ENCODE measurements at regions not wholly inside any gene's neighbourhood (a gene's known extent, or its start where the extent isn't known, plus 50 kb on each side); places are given as distances from the start of the nearest gene placed in this dataset.

DNA sequence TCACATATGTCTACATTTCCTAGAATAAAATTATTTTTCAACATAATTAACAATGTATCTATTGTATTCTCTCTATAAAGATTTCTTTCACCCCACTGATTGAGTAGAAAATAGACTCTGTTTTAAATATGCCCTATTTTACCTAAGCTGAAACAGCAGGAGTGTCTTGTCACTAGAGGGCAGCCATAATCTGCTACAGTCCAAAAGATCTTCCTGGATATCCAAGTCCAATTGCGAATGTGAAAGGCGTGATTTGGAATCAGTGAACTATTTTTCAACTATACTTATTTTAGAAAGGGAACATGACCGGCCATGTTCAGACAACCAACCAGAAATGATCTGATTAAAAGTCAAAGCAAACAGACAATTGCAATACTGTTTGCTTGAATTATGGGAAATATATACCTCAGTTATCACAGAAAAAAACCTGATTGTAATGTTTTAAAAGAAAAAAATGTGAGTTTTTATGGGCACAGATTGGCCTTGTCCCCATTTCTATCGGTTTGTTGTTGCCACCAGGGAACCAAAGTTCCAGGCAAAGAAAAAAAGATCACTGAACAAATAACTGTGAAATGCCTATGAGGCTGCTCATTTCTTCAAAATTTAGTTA, 1211.0 kb upstream of the ADGRL4 start:
- no peak for TF ChIP-seq POLR2A (IDR thresholded peaks at IDR 0.05; ENCODE audit: low read depth, low read length)
- FAIRE-seq = peak; percentile 83
- DNase-seq (ENCODE audit: insufficient read length, low spot score) = peak; percentile 1

DNA sequence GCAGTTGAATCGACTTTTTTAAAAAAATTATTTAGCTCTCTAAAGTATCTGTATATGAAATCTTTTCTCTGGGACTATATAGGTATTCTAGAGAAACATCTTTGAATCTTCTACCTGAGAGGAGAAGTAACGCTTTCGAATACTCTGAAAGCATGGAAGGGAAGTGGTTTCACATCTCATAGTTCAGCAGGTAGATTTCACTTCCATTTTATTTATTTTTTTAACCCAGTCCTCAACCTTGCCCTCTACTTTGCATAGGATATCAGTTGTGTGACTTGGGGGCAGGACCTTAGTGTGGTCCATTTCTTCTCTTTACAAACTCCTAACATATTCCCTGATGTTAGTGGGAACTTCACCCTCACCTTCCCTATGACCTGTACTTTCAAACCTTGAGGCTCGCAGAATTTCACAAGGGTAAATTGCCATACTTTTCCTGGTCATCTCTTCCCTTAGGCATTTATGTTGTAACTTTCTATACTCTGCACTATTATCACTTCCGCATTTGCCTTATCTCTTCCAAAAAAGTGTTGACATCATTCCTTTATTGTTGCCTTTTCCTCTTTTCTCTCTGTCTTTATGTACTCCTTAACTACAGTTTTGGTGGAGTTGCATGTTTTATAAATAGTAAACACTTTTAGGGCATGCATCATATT, 1208.5 kb upstream of the ADGRL4 start:
- no peak for TF ChIP-seq POLR2A (IDR thresholded peaks at IDR 0.05; ENCODE audit: low read depth, low read length)
- DNase-seq (ENCODE audit: insufficient read length, low spot score) = no peak
- FAIRE-seq = peak; percentile 30

DNA sequence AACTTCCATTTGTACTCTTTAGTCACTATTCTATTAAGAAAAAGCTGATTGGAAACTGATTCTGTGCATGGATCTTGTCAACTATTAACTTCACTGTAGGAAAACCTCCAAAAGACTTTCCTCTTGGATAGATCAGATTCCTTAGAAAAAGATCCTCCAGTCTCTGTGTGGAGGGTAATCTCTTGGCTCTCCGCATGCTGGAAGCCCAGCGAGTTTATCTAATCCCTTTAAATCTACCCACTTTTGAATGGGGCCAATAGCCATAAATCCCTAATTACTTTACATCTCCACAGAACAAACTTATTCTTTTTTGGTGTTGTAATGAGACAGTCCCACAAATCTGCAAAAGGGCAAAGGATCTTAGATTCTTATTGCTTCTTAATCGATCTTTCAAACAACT, 1206.4 kb upstream of the ADGRL4 start:
- FAIRE-seq = no peak
- DNase-seq (ENCODE audit: insufficient read length, low spot score) = no peak
- TF ChIP-seq POLR2A (IDR thresholded peaks at IDR 0.05; ENCODE audit: low read depth, low read length) = no peak

- DNase-seq (ENCODE audit: insufficient read length, low spot score) (no peak), FAIRE-seq (no peak)
- TF ChIP-seq POLR2A (IDR thresholded peaks at IDR 0.05; ENCODE audit: low read depth, low read length) = no peak
These were observed 1205.3 kb upstream of the ADGRL4 start for GRCh38 chr1:80211691-80212380.

DNA sequence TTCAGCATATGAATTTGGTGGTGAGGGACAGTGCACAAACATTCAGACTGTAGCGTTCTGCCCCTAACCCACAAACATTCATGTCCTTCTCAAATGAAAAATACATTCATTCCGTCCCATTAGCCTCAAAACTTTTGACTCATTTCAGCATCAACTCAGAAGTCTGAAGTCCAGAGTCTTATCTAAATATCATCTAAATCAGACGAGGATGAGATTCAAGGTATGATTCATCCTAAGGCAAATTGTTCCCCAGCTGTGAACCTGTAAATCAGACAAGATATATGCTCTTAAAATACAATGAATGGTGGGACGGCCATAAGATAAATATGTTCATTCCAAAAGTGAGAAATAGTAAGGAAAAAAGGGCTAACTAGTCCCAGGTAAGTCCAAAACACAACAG, 1195.6 kb upstream of the ADGRL4 start:
- DNase-seq (ENCODE audit: insufficient read length, low spot score) (no peak), FAIRE-seq (no peak)
- TF ChIP-seq POLR2A (IDR thresholded peaks at IDR 0.05; ENCODE audit: low read depth, low read length) = no peak

DNA sequence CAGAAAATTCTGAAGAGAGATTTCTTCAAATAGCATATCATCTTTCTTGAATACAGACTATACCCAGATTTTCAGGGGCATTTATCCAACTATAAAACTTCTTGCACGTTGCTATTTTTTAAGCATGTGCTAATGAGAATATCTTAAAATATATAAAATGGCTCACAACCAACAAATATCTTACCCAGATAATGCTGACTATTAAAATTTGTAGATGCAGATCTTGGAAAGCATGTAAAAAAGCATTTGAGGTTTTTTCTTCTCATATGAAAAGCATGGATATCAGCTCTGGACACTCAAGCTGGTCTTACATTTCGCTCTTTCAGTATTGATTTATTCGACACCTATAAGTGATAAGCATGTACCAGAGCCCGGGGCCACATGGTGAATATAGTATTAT, 1187.7 kb upstream of the ADGRL4 start:
- TF ChIP-seq POLR2A (IDR thresholded peaks at IDR 0.05; ENCODE audit: low read depth, low read length) = no peak
- FAIRE-seq (no peak), DNase-seq (ENCODE audit: insufficient read length, low spot score) (no peak)

GRCh38 chr1:80181418-80181817, 1174.9 kb upstream of the ADGRL4 start:
- no peak for TF ChIP-seq POLR2A (IDR thresholded peaks at IDR 0.05; ENCODE audit: low read depth, low read length)
- no peak for DNase-seq (ENCODE audit: insufficient read length, low spot score)
- FAIRE-seq = no peak

- no peak for DNase-seq (ENCODE audit: insufficient read length, low spot score)
- no peak for TF ChIP-seq POLR2A (IDR thresholded peaks at IDR 0.05; ENCODE audit: low read depth, low read length)
- no peak for FAIRE-seq
These were observed 1165.1 kb upstream of the ADGRL4 start for GRCh38 chr1:80171631-80172030.

DNA sequence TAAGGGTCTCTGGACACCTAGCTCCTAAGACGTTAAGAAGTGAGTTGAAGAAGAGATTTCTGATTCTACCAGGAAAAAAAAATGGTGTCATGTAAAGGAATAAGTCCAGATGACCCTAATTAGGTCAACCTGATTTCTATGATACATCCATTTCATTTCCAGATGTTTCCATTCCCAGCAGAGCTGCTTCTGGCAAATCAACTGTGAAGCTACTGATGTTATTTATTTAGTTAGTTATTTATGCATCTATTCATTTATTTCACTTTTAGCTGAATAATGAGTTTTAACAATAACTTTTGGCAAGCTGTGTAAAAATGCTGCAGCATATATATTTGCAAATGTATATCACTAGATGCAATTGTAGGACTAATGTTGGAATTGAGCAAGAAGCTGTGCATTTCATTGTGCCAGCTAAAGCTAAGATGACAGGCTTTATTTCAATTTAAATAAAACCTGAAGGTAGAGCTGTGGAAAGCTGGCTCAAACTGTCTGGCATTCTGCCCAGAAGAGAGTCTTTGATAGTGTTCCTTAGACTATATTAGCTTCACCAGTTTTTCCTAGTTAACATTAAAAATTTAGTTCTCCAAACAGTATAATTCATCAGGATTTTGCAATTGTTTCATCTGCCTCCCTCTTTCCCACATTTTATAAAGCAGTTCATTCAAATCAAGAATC, 1164.4 kb upstream of the ADGRL4 start:
- no peak for TF ChIP-seq POLR2A (IDR thresholded peaks at IDR 0.05; ENCODE audit: low read depth, low read length)
- FAIRE-seq (no peak), DNase-seq (ENCODE audit: insufficient read length, low spot score) (no peak)

DNA sequence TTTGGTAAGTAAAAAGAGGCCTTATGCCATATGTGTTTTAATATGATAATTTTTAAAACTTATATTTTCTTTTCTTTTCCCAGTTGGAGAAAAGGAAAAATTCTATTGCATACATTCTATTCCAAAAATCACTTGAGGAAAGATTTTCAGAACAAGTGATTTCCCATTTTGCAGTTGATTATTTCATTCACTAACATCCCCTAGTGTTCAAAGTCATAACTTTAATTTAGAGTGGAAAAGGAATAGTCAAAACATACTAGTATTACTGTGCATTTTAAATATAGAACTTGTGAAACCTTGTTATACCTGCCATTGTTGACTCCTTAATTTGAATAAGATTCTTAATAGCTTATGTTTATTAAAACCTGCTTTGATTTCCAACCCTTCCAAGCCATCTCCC, 1157.6 kb upstream of the ADGRL4 start:
- TF ChIP-seq POLR2A (IDR thresholded peaks at IDR 0.05; ENCODE audit: low read depth, low read length) = no peak
- FAIRE-seq (no peak), DNase-seq (ENCODE audit: insufficient read length, low spot score) (no peak)

DNA sequence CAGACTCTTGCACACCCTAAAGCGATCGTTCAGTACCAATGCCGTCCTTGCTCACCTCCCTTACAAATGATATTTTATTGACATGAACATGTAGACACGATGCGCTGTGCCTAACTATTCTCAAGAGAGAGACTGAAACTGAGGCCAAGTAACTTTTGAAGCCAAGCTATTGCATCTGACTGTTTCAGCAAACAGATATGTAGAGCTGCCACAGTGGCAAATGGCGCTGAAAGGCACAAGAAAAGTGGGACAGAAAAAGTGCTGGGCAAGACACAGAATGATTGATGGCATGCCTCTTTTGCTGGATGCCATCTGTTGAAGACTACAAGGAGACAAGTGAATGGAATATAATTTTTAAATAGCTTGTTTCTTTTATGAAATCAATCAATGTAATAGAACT, 1157.2 kb upstream of the ADGRL4 start:
- DNase-seq (ENCODE audit: insufficient read length, low spot score) = no peak

GRCh38 chr1:80158771-80159170, 1152.2 kb upstream of the ADGRL4 start:
- DNase-seq (ENCODE audit: insufficient read length, low spot score) = no peak
- FAIRE-seq = no peak
- no peak for TF ChIP-seq POLR2A (IDR thresholded peaks at IDR 0.05; ENCODE audit: low read depth, low read length)

More for the DNA sequence above, 1157.2 kb upstream of the ADGRL4 start:
- FAIRE-seq = no peak
- no peak for TF ChIP-seq POLR2A (IDR thresholded peaks at IDR 0.05; ENCODE audit: low read depth, low read length)

DNA sequence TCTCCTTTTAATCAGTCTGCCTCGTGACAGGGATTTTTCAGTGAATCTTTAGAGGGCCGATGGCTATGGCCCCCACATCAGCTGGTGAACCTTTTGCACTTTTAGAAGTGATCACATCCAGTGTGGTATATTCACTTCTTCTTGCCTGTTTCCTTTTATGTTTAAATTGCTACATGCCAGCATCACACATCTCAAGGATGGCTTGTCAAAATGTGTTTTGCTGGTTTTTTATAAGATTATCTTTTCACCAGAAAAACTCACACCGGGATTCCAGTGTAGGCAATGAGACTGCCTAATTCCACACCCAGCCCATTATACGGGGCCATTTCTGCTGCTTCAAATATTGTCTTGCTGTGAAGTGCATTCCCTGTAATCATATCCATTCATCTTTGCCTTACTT, 1151.7 kb upstream of the ADGRL4 start:
- FAIRE-seq = no peak
- TF ChIP-seq POLR2A (IDR thresholded peaks at IDR 0.05; ENCODE audit: low read depth, low read length) = no peak
- no peak for DNase-seq (ENCODE audit: insufficient read length, low spot score)

GRCh38 chr1:80155371-80155770, 1148.8 kb upstream of the ADGRL4 start:
- no peak for TF ChIP-seq POLR2A (IDR thresholded peaks at IDR 0.05; ENCODE audit: low read depth, low read length)
- FAIRE-seq (peak; percentile 71), DNase-seq (ENCODE audit: insufficient read length, low spot score) (no peak)
